ENCODE measurements at regions not wholly inside any gene's neighbourhood (a gene's known extent, or its start where the extent isn't known, plus 50 kb on each side); places are given as distances from the start of the nearest gene placed in this dataset.
"Not testable (repeated sequence)": the region's sequence is repeated elsewhere in the genome, so short reads cannot be mapped to it uniquely, and the experiment has no call there.

DNA sequence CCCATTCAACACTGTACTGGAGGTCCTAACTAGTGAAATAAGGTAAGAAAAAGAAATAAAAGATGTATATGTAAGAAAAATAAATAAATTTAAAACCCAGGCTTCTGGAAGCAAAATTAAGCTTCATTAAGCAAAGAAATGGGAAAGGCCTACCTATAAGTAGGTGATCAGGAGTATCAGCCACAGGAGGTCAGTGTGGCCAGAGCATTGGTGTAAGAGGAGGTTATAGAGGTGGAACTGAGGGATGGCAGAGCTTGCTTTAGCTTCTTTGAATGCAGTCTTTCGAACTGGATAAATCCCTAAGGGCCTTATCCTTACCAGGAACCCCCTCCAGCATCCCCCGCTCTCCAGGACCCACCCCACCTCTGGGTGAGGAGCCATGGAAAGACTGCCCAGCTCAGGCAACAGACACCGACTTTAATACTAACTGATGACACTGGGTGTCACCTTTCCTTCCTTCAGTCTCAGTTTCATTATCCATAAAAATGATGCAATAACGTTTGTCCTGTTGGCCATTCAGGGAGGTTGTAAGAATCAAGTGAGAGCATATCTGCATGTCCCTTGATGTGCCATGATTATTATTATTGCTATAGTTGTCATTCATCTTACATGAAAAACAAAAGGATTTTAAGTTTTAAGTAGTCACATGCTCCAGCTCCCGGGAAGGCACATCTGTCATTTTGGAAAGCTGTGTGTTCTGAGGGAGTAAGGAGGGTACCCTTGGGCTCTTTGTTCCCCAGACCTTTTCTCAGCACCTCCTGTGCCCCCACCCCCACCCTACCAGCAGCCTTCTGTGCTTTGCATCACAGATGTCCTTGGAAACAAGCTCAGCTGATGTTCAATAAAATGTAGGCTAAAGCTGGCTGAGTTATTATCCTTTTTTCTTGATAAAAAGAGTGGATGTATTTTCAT lies 50.8 kb upstream of the CTNNA1 start:
- DNase-seq (ENCODE audit: low read depth in 4 of 4, low spot score in 2 of 4): no peak

DNA sequence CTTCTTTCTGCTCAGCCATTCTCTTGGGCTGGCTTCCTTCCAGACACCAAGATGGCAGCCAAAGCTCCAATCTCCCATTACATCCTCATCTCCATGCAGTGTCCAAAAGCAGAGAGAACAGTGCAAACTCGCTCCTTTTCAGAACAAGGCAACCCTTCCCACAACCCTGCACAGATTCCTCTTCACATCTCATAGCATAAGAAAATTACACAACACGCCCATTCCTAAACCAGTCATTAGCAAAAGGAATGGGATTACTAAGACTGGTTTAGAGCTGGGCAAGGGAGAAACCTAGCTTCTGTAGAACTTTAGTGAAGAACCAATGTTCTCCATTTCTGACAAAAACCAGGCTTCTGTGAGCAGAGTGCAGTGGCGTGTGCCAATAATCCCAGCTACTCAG lies 51.5 kb upstream of the CTNNA1 start:
- no peak for DNase-seq (ENCODE audit: low read depth in 4 of 4, low spot score in 2 of 4)

DNA sequence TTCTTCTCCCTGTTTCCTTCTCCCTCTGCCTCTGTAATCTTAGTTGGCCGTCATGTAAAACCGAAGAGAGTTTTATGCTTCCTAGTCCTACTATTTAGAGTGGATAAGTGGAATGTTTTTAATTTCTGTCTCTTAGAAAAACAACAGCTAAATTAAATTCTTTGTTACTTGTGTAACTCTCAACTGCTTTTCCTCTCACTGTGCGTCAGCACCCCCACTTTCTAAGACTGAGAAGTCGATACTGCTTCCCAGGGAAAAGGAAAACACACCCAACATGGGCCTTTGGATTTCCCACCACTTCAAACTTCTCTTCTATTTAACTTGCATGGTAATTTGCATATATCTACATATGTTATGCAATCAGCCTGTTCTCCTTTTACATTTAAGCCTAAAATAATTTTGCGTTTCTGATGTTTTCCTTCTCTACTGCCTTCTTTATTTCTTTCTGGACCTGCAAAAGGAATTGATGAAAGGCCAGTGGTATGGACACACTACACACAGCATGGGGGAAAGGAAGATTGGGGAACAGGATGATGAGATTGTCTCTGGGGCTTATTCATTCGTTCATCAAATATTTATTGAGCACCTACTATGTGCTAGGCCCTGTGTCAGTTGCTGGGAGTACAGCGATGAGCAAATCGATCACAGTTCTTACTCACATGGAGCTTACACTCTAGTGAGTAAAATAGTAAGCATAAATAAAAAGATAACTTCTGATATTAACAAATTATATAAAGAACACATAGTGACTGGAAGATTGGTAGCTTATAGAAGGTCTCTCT lies 52.5 kb upstream of the CTNNA1 start:
- DNase-seq (ENCODE audit: low read depth in 4 of 4, low spot score in 2 of 4): no peak

DNA sequence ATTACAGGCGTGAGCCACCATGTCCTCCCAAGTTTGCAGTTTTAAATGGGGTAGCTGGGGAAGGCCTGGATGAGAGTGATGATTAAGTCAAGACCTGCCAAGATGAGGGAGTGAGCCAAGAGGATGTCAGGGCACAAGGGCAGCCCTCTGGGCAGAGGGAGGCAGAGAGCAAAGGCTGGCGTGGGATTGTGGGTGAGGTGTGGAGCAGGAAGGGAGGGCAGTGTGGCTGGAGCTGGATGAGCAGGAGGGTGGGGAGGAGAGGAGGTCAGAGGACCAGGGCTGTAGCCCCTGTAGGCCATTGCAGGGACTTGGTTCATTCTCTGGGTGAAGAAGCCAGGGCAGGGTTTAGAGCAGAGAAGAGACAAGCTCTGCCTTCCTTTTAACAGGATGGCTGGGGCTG lies 53.7 kb upstream of the CTNNA1 start:
- DNase-seq (ENCODE audit: low read depth in 4 of 4, low spot score in 2 of 4): no peak

DNA sequence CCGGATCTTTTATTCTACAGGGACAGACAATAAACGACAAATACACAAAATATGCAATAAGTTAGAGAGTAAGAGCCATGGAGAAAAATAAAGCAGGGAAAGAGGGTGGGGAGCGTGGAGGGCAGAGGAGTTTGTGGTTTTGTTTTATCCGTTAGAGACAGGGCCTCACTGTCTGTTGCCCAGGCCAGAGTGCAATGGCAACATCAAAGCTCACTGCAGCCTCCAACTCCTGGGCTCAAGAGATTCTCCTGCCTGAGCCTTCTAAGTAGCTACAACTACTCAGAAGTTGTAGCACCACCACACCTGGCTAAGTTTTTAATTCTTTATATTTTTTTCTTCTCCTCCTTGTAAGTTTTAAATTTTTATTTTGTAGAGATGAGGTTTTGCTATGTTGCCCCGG lies 54.5 kb upstream of the CTNNA1 start:
- no peak for DNase-seq (ENCODE audit: low read depth in 4 of 4, low spot score in 2 of 4)

DNA sequence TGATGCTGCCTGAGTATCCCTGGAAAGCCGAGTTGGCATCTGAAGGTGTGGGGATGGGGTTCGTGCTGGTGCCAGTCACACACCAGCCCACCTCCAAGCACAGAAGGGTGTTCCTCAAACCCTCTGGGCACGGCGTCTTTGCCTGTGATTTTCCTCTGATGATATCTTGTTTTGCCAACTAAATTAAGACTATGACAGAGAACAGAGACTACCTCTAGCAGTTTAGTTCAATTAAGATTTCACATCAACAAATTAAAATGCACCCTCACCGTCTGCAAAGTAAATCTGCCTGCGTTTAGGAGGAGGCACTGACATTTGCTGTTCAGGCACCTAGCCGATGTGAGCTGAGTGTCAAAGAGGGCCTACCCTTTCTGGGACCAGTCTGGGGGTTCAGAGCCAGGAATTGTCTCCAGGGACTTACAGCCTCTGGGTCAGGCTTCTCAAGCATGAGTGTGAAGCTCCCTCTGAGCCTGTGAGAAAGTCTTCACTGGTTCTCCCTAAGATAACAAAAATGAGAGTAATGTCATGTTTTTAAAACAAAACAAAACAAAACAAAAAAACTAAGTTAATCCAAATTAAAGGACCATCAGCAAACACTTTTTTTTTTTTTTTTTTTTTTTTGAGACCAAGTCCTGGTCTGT lies 55.4 kb upstream of the CTNNA1 start:
- no peak for DNase-seq (ENCODE audit: low read depth in 4 of 4, low spot score in 2 of 4)

DNA sequence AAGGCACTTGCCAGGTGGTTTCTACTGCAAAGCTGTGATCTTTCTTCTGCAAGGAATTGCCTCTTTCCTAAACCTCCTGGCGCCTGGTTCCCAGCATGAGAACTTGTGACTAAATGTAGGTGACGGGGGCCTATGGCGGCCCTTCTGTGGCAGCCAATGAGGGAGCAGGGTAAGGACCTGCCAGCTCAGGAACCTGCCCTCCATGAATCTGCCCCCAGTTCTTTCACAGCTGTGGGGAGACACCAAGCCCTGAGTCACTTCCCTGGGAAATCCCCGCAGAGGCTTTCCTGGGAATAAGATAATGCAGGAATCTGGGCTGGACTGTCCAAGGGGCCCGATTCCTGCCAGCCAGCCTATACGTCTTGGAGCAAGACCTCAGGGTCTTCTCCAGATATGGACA lies 56.7 kb upstream of the CTNNA1 start:
- no peak for DNase-seq (ENCODE audit: low read depth in 4 of 4, low spot score in 2 of 4)

DNA sequence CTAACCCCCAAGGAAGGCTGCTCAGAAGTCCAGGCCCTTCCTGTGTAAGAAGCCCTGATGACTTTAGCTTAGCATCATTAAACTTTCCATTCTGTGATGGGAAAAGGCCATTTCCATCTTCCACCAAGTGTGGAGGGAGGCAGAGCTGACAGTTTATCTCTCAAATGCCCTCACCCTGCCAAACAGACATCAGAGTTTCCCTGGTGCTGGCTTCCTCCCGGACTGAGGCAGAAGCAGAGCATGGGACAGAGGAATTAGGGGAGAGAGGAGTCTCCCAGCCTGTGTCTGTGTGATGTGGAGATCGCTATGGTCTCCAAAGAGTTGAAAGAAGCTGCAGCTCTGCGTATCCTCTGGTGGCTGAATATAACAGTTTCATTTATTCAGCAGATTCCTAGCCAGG lies 57.4 kb upstream of the CTNNA1 start:
- no peak for DNase-seq (ENCODE audit: low read depth in 4 of 4, low spot score in 2 of 4)

DNA sequence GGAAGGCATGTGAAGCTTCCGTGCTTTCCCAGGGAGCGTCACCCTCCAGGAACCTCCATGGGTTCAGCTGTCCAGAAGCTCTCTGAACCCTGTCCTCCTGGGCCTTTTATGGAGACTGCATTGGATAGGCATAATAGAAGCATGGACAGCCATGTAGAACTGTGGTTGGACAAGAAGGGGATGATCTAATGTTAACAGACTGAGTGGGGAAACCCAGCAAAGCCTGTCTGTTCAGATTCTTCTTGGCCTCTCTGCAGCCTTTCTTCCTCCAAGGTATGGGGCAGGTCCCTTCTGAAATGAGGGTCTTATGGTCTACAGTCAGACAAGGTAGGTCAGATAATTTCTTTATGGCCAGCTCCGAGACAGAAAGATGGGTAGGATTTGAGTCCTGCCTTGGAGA lies 59.1 kb upstream of the CTNNA1 start:
- no peak for DNase-seq (ENCODE audit: low read depth in 4 of 4, low spot score in 2 of 4)

DNA sequence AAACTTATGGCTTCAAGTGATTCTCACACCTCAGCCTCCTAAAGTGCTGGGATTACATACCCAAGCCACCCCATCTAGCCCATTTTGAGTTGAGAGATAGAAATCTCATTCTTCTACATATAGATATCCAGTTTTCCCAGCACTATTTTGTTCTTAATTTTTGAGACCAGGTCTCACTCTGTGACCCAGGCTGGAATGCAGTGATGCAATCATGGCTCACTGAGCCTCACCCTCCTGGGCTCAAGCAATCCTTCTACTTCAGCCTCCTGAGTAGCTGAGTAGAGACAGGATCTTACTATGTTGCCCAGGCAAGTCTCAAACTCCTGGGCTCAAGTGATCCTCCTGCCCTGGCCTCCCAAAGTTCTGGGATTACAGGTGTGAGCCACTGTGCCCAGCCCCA lies 60.9 kb upstream of the CTNNA1 start:
- no peak for DNase-seq (ENCODE audit: low read depth in 4 of 4, low spot score in 2 of 4)

DNA sequence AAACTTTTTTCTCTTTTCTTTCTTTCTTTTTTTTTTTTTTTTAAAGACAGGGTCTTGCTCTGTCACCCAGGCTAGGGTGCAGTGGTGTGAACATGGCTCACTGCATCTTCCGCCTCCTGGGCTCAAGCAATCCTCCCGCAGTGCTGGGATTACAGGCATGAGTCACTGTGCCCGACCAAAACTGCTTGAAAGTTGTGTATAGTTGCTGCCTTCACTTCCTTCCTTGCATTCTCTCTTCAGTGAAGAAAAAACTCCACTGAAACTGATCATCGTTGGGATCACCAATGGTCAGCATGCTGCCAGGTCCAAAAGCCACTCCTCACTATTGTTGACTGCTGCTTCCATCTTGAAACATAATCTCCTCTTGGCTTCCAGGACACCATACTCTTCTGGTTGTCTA lies 66.6 kb upstream of the CTNNA1 start:
- DNase-seq (ENCODE audit: low read depth in 4 of 4, low spot score in 2 of 4): no peak

DNA sequence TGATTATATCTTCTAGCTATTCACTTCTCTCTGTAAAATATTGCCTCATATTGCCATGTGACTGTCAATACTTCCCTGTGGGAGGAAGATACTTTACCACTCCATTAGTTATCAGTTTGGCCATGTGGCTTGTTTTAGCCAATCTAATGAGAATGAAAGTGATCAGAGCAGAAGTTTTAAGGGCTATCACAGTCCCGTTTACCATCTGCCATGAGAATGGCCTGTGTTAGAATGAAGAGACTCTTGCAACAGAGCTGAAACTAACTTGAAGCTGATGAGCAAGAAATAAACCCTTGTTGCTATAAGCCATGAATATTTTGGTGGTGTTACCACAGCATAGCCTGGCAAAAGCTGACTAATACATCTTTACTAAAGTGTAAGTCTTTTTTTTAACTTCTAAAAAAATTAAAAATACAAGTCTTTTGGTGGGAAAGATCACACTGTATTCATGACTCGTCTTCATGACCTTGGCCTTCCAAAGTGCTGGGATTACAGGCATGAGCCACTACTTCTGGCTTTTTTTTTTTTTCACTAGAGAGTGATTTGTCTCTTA lies 68.0 kb upstream of the CTNNA1 start:
- no peak for DNase-seq (ENCODE audit: low read depth in 4 of 4, low spot score in 2 of 4)

DNA sequence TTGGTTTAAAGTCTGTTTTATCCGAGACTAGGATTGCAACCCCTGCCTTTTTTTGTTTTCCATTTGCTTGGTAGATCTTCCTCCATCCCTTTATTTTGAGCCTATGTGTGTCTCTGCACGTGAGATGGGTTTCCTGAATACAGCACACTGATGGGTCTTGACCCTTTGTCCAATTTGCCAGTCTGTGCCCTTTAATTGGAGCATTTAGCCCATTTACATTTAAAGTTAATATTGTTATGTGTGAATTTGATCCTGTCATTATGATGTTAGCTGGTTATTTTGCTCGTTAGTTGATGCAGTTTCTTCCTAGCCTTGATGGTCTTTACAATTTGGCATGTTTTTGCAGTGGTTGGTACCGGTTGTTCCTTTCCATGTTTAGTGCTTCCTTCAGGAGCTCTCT lies 70.8 kb upstream of the CTNNA1 start:
- DNase-seq (ENCODE audit: low read depth in 4 of 4, low spot score in 2 of 4): not testable (repeated sequence)

DNA sequence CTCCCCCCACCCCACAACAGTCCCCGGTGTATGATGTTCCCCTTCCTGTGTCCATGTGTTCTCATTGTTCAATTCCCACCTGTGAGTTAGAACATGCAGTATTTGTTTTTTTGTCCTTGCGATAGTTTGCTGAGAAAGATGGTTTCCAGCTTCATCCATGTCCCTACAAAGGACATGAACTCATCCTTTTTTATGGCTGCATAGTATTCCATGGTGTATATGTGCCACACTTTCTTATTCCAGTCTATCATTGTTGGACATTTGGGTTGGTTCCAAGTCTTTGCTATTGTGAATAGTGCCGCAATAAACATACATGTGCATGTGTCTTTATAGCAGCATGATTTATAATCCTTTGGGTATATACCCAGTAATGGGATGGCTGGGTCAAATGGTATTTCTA lies 74.4 kb upstream of the CTNNA1 start:
- DNase-seq (ENCODE audit: low read depth in 4 of 4, low spot score in 2 of 4): not testable (repeated sequence)

DNA sequence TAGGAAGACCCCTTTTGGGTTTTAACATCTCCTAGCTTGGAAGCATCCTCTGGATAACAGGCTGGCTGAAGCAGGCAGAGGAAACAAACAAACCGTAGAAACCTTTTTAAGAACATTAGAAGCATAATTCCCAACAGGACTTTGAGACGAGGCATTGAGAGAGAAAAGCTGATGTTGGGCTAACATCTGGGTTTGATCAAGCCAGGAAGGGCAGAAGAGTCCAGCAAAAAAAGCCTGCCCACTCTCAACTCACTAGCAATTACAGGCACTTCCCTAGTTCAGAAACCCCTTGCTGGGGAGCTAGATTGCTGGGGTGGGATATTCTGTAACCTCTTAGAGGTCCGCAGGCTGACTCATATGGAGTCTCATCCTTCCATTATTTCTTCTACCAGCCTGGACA lies 75.4 kb upstream of the CTNNA1 start:
- DNase-seq (ENCODE audit: low read depth in 4 of 4, low spot score in 2 of 4): no peak

DNA sequence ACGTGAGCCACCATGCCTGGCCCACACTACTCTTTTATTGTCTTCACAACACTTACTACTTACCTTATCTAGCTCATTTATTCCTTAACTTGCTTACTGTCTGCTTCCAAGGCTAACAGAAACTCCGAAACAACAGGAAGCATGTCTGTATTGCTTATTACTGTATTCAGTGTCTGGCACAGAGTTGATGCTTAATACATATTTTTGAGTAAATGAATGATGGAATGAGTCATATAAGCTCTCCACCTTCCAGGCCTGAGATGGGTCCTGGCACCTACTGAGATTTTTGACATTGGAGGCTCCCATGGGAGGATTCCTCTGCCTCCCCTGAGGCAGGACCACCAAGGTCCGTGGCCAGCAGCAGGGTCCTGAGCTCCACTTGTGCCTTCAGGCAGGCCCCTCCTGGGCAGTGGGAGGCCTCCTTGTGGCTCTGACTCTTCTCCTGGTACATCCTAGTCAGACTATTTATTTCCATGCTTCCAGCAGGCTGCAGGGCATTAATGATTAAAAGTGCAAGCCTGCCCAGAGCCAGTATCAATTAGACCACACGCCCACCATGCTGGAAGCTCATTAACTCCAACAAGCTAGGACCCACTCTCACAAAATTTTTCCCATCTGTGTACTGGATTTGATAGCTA lies 76.5 kb upstream of the CTNNA1 start:
- no peak for DNase-seq (ENCODE audit: low read depth in 4 of 4, low spot score in 2 of 4)

DNA sequence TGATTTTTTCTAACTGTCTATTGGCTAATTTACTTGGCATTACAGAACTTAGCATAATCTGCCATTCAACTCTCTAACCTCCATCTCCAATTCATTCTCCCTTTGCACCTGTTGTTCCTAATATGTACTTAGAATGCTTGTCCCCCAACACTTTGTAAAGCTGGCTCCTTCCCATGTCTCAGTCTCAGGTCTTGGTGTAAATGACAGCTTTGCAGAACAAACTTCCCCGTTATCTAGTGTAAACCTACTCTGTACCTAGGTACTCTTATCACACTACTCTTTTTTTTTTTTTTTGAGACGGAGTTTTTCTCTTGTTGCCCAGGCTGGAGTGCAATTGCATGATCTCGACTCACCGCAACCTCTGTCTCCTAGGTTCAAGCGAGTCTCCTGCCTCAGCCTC lies 77.2 kb upstream of the CTNNA1 start:
- no peak for DNase-seq (ENCODE audit: low read depth in 4 of 4, low spot score in 2 of 4)

DNA sequence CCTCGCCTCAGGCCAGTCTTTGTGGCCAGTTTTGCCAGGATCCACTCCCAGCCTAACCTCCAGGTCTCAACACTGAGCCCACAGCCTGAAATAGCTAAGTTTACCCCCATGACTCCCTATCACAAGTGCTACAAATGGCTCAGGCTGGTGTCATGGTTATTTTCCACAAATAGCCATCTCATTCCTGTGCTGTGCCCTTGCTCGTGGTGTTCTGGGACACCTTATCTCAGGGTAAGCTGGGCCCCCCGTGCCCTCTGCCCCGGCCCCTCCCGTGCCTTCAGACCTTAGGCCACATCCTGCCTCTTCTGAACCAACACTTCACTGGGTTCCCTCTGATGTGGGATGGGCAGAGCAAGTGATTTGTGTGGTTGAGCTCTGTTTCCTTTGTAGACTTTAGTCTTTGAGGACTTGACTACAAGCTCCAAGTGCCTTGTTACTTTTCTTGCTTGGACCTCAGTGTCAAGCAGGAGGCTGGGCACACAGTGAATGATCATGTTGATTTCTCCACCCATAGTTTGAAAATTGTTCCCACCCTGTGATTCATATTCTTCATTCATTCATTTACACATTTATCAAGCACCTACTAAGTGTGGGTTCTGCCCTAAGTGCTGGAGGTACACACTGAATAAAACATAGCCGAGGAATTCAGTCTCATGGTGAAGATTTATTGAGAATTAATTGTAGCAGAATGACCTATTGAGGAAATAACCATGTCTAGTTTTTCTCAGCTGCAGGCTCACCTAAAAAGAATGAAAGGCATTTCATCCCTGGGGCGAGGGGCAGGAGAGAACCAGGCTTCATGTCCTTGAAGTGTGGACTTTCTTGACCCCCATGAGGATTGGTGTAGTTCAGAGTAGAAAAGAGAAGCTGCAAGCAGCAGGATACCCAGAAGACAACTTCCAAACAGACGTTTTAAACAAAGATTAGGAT lies 84.5 kb upstream of the CTNNA1 start:
- no peak for DNase-seq (ENCODE audit: low read depth in 4 of 4, low spot score in 2 of 4)

DNA sequence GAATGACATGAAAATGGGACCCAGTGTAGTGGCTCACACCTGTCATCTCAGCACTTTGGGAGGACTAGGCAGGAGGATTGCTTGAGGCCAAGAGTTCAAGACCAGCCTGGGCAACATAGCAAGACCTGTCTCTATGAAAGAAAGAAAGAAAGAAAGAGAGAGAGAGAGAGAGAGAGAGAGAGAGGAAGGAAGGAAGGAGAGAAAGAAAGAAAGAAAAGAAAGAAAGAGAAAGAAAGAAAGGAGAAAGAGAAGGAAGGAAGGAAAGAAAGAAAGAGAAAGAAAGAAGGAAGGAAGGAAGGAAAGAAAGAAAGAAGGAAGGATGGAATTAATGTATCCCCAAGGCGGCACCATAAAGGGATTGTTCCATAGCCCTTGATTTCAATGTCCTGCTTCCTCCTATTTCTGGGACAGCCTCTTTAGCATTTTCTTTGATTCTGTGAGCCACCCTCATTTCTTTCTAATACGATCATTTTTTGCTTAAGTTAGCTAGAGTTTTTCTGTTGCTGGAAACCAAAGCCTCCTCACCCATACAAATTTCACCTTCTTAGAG lies 85.4 kb upstream of the CTNNA1 start:
- DNase-seq (ENCODE audit: low read depth in 4 of 4, low spot score in 2 of 4): not testable (repeated sequence)
